Peyer's patch (tissue), 4 donors: ENCODE measurements at regions not wholly inside any gene's neighbourhood (a gene's known extent, or its start where the extent isn't known, plus 50 kb on each side); places are given as distances from the start of the nearest gene placed in this dataset.

Experiments
- POLR2A ChIP-seq, 2 donors: fragments of 450-650 bp; IDR thresholded peaks; one replicate each; pipeline ENCODE4 v1.5.1; 2017; ENCODE audit warnings: antibody characterized with exemption in 2 of 2, mild to moderate bottlenecking in 2 of 2, moderate library complexity in 2 of 2
- TF ChIP-seq, protein P1 (sequence below), 6 experiments: fragments of 450-650 bp in 4 of 6; fragments of 200-600 bp in 2 of 6; sonication (generic) in 1 of 6; IDR thresholded peaks; one replicate each; pipeline ENCODE4 v1.5.1; 2017 to 2019; ENCODE audit warnings: antibody characterized with exemption in 6 of 6, mild to moderate bottlenecking in 3 of 6, moderate library complexity in 1 of 6

DNA sequence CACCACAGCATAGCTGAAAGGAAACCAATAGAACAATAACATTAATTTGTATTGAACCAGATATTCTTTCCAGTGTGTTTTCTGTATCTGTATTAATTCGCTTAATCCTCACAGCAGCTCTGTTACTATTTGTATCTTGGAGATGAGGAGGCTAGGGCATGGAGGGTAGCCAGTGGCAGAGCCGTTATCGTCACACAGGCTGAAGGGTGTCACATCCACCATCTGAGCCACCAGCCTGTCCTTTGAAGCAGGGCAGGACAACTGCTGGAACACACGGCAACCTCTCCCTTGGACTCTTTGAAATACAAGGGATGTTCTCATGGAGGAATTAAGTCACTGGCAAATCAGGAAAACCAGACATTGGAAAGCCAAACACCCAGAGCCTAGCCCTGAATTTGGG is 628.0 kb upstream of the CDH4 start:
- TF ChIP-seq, protein P1, sequence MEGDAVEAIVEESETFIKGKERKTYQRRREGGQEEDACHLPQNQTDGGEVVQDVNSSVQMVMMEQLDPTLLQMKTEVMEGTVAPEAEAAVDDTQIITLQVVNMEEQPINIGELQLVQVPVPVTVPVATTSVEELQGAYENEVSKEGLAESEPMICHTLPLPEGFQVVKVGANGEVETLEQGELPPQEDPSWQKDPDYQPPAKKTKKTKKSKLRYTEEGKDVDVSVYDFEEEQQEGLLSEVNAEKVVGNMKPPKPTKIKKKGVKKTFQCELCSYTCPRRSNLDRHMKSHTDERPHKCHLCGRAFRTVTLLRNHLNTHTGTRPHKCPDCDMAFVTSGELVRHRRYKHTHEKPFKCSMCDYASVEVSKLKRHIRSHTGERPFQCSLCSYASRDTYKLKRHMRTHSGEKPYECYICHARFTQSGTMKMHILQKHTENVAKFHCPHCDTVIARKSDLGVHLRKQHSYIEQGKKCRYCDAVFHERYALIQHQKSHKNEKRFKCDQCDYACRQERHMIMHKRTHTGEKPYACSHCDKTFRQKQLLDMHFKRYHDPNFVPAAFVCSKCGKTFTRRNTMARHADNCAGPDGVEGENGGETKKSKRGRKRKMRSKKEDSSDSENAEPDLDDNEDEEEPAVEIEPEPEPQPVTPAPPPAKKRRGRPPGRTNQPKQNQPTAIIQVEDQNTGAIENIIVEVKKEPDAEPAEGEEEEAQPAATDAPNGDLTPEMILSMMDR (IDR thresholded peaks at IDR 0.05), result no peak
- no peak for TF ChIP-seq POLR2A (IDR thresholded peaks at IDR 0.05)
